ENCODE measurements at regions not wholly inside any gene's neighbourhood (a gene's known extent, or its start where the extent isn't known, plus 50 kb on each side); places are given as distances from the start of the nearest gene placed in this dataset.

GRCh38 chr21:15631342-15631741, 98.4 kb upstream of the USP25 start:
- TF ChIP-seq ZNF585B (tag by site-specific recombination; IDR thresholded peaks at IDR 0.05) (no peak), CTCF (tag by site-specific recombination; IDR thresholded peaks at IDR 0.05) (no peak), ZNF791 (tag by site-specific recombination; IDR thresholded peaks at IDR 0.05) (no peak), REST (tag by site-specific recombination; IDR thresholded peaks at IDR 0.05) (no peak), HOXA7 (CRISPR knock-in tag; IDR thresholded peaks at IDR 0.05; ENCODE audit: borderline replicate concordance) (no peak), ZNF777 (tag by site-specific recombination; IDR thresholded peaks at IDR 0.05; ENCODE audit: borderline replicate concordance) (no peak), SP3 (tag by site-specific recombination; IDR thresholded peaks at IDR 0.05) (no peak), ZNF513 (tag by site-specific recombination; IDR thresholded peaks at IDR 0.05) (no peak), ZNF354C (tag by site-specific recombination; IDR thresholded peaks at IDR 0.05; ENCODE audit: borderline replicate concordance, low read depth) (no peak), ZNF707 (tag by site-specific recombination; IDR thresholded peaks at IDR 0.05) (no peak), ZBTB49 (tag by site-specific recombination; IDR thresholded peaks at IDR 0.05; ENCODE audit: low read depth) (no peak)

Data from HEK293 (cell line).